ENCODE measurements at regions not wholly inside any gene's neighbourhood (a gene's known extent, or its start where the extent isn't known, plus 50 kb on each side); places are given as distances from the start of the nearest gene placed in this dataset.

DNA sequence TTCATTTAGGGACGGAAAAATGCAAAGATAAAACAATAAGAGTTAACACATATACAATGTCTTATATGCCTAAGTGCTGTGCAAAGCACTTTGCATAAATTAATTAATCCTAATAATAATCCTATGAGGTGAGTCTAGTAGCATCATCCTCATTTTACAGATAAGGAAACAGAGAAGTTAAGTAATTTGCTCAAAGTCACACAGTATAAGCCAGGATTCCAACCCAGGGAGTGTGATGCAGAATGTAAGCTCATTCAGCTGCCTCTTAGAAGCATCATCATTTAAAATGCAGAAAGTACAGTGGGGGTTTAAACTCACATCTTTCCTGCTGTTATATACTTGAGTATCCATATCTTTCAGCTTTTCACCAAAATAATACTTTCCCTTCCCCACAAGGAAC is 203.7 kb downstream of the LARP7 start:
- H3K4me1 Mint-ChIP-seq = peaks cover 3% of the 10 kb centered on the region
- ChIA-PET CTCF (no interaction called here), POLR2A (no interaction called here)
- H3K27ac Mint-ChIP-seq = no peak overlapping the region
- TF ChIP-seq, protein P1, sequence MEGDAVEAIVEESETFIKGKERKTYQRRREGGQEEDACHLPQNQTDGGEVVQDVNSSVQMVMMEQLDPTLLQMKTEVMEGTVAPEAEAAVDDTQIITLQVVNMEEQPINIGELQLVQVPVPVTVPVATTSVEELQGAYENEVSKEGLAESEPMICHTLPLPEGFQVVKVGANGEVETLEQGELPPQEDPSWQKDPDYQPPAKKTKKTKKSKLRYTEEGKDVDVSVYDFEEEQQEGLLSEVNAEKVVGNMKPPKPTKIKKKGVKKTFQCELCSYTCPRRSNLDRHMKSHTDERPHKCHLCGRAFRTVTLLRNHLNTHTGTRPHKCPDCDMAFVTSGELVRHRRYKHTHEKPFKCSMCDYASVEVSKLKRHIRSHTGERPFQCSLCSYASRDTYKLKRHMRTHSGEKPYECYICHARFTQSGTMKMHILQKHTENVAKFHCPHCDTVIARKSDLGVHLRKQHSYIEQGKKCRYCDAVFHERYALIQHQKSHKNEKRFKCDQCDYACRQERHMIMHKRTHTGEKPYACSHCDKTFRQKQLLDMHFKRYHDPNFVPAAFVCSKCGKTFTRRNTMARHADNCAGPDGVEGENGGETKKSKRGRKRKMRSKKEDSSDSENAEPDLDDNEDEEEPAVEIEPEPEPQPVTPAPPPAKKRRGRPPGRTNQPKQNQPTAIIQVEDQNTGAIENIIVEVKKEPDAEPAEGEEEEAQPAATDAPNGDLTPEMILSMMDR (IDR thresholded peaks at IDR 0.05) = no peak
- ATAC-seq (ENCODE audit: low read depth) (no peak), DNase-seq (no peak)
- peaks cover 13% of the 10 kb centered on the region for H3K9me3 Mint-ChIP-seq
- H3K36me3 Mint-ChIP-seq (ENCODE audit: low read depth) = no peaks in the 10 kb centered on the region
- H3K4me3 Mint-ChIP-seq = no peak overlapping the region
- no peaks in the 10 kb centered on the region for H3K27me3 Mint-ChIP-seq
- intact Hi-C loops (cut with micrococcal nuclease) = no loop called here

DNA sequence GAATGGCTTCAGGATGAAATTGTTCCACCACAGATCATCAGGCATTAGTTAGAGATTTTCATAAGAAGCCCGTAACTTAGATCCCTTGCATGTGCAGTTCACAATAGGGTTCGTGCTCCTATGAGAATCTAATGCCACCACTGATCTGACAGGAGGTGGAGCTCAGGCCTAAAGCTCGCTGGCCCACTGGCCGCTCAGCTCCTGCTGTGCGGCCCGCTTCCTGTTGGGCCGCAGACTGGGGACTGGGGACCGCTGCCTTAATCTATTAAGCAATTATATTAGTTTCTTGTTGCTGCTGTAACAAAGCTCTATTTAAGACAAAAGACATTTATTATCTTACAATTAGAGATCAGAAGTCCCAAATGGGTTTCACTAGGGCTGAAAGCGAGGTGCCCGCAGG is 205.6 kb downstream of the LARP7 start:
- ATAC-seq (ENCODE audit: low read depth) = no peak
- ChIA-PET POLR2A (no interaction called here), CTCF (no interaction called here)
- H3K36me3 Mint-ChIP-seq (ENCODE audit: low read depth) = no peaks in the 10 kb centered on the region
- peaks cover 5% of the 10 kb centered on the region for H3K4me1 Mint-ChIP-seq
- no peak for DNase-seq
- no peak overlapping the region for H3K27ac Mint-ChIP-seq
- intact Hi-C loops (cut with micrococcal nuclease) = no loop called here
- TF ChIP-seq, protein P1 (IDR thresholded peaks at IDR 0.05) = no peak
- H3K9me3 Mint-ChIP-seq = peaks cover 6% of the 10 kb centered on the region
- H3K4me3 Mint-ChIP-seq = no peak overlapping the region
- H3K27me3 Mint-ChIP-seq = no peaks in the 10 kb centered on the region

DNA sequence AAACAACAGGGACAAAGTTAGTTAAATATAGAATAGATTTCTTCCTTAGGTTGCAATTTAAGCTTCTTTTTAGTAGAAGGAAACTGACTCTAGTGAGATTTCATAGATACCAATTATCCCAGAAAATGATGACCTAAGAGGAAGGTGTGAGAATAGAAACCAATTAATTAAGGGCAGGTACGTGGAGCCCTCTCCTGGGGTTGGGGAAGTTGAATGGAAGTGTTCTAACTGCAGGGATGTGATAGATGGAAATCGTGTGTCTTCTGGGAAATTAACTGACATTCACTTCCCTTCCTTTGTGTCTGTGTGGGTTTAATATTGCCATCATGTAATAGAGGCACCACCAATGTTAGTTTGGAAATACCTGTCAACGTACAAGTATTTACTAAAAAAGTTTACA is 204.1 kb upstream of the ANK2 start:
- ATAC-seq (ENCODE audit: low read depth) = no peak
- TF ChIP-seq, protein P1 (IDR thresholded peaks at IDR 0.05) = no peak
- ChIA-PET CTCF (no interaction called here), POLR2A (no interaction called here)
- intact Hi-C loops (cut with micrococcal nuclease) = no loop called here
- peaks cover 5% of the 10 kb centered on the region for H3K4me1 Mint-ChIP-seq
- H3K27ac Mint-ChIP-seq = no peak overlapping the region
- DNase-seq = no peak
- no peaks in the 10 kb centered on the region for H3K27me3 Mint-ChIP-seq
- no peak overlapping the region for H3K4me3 Mint-ChIP-seq
- H3K9me3 Mint-ChIP-seq = no peaks in the 10 kb centered on the region
- H3K36me3 Mint-ChIP-seq (ENCODE audit: low read depth) = no peaks in the 10 kb centered on the region

DNA sequence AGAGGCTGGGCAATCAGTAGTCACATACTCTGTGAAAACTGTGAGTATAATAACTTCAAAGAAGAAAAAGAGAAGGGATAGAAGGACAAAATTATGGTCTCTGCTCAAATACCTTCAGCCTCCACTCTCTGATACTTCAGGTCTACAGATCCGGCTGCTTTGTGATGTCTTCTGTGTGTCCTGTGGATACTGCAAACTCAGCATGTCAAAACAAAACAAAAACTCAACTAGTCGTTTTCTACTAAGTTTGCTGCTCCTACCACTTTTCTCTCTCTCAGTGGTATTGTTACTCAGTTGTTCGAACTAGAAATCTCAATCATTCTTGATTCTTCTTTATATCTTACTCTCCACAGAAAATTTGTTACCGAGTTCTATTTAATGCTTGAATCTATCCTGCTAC is 202.4 kb upstream of the ANK2 start:
- CTCF ChIA-PET = no interaction called here
- Mint-ChIP-seq H3K4me1 (peaks cover 5% of the 10 kb centered on the region), H3K4me3 (no peak overlapping the region), H3K27me3 (no peaks in the 10 kb centered on the region), H3K27ac (no peak overlapping the region), H3K36me3 (ENCODE audit: low read depth) (no peaks in the 10 kb centered on the region), H3K9me3 (no peaks in the 10 kb centered on the region)
- ATAC-seq (ENCODE audit: low read depth) (no peak), DNase-seq (no peak)
- TF ChIP-seq, protein P1 (IDR thresholded peaks at IDR 0.05) = no peak
- POLR2A ChIA-PET = no interaction called here
- intact Hi-C loops (cut with micrococcal nuclease) = no loop called here

DNA sequence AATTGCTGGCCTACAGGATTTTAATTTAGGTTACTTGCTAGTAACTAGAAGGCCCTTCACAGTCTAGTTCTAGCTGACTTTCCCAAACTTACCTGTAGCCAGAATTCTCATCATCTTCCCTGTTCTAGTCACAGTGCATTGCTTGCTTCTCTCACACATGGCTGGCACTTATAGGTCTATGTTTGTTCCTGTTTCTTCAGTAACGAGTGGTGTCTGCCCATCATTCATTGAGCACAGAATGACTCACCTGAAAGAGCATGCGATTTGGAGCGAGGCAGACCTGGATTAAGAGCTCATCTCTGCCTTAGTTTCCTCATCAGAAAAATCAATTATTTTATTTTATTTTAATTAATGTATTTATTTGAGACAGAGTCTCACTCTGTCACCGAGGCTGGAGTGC is 201.7 kb upstream of the ANK2 start:
- ChIA-PET CTCF (no interaction called here), POLR2A (no interaction called here)
- TF ChIP-seq, protein P1 (IDR thresholded peaks at IDR 0.05) = no peak
- no peak for DNase-seq
- Mint-ChIP-seq H3K9me3 (no peaks in the 10 kb centered on the region), H3K27ac (no peak overlapping the region), H3K27me3 (no peaks in the 10 kb centered on the region), H3K36me3 (ENCODE audit: low read depth) (no peaks in the 10 kb centered on the region), H3K4me3 (no peak overlapping the region), H3K4me1 (peaks cover 5% of the 10 kb centered on the region)
- intact Hi-C loops (cut with micrococcal nuclease) = no loop called here
- no peak for ATAC-seq (ENCODE audit: low read depth)
